ENCODE measurements at regions not wholly inside any gene's neighbourhood (a gene's known extent, or its start where the extent isn't known, plus 50 kb on each side); places are given as distances from the start of the nearest gene placed in this dataset.

- DNase-seq (ENCODE audit: low read depth): no peak
These were observed 362.8 kb downstream of the CBLN2 start for GRCh38 chr18:72181241-72181764.

- DNase-seq (ENCODE audit: low read depth): no peak
These were observed 363.5 kb downstream of the CBLN2 start for GRCh38 chr18:72180689-72181088.

GRCh38 chr18:72174972-72175649, 369.0 kb downstream of the CBLN2 start:
- no peak for DNase-seq (ENCODE audit: low read depth)

- DNase-seq (ENCODE audit: low read depth): no peak
These were observed 372.5 kb downstream of the CBLN2 start for GRCh38 chr18:72171596-72171995.

- no peak for DNase-seq (ENCODE audit: low read depth)
These were observed 382.5 kb downstream of the CBLN2 start for GRCh38 chr18:72161691-72162090.

GRCh38 chr18:72160510-72161445, 383.4 kb downstream of the CBLN2 start:
- DNase-seq (ENCODE audit: low read depth): no peak

GRCh38 chr18:72155327-72155726, 388.8 kb downstream of the CBLN2 start:
- no peak for DNase-seq (ENCODE audit: low read depth)

- DNase-seq (ENCODE audit: low read depth): no peak
These were observed 389.2 kb downstream of the CBLN2 start for GRCh38 chr18:72154926-72155325.

GRCh38 chr18:72152935-72153334, 391.2 kb downstream of the CBLN2 start:
- no peak for DNase-seq (ENCODE audit: low read depth)

GRCh38 chr18:72147830-72148229, 396.3 kb downstream of the CBLN2 start:
- no peak for DNase-seq (ENCODE audit: low read depth)

GRCh38 chr18:72140007-72140406, 404.1 kb downstream of the CBLN2 start:
- DNase-seq (ENCODE audit: low read depth): no peak

- no peak for DNase-seq (ENCODE audit: low read depth)
These were observed 415.5 kb downstream of the CBLN2 start for GRCh38 chr18:72128649-72129048.

- no peak for DNase-seq (ENCODE audit: low read depth)
These were observed 422.0 kb downstream of the CBLN2 start for GRCh38 chr18:72122103-72122502.

GRCh38 chr18:72119082-72119481, 425.1 kb downstream of the CBLN2 start:
- DNase-seq (ENCODE audit: low read depth): no peak

GRCh38 chr18:72114801-72115594, 429.1 kb downstream of the CBLN2 start:
- DNase-seq (ENCODE audit: low read depth): no peak

GRCh38 chr18:72107647-72108383, 436.3 kb downstream of the CBLN2 start:
- no peak for DNase-seq (ENCODE audit: low read depth)

- DNase-seq (ENCODE audit: low read depth): no peak
These were observed 439.3 kb downstream of the CBLN2 start for GRCh38 chr18:72104851-72105250.

- DNase-seq (ENCODE audit: low read depth): no peak
These were observed 441.7 kb downstream of the CBLN2 start for GRCh38 chr18:72102412-72102811.

- no peak for DNase-seq (ENCODE audit: low read depth)
These were observed 443.6 kb downstream of the CBLN2 start for GRCh38 chr18:72100465-72101004.

GRCh38 chr18:72091369-72091768, 452.8 kb downstream of the CBLN2 start:
- no peak for DNase-seq (ENCODE audit: low read depth)

- DNase-seq (ENCODE audit: low read depth): no peak
These were observed 454.7 kb downstream of the CBLN2 start for GRCh38 chr18:72089432-72089831.
